ACC112 (cell line): ENCODE measurements at regions not wholly inside any gene's neighbourhood (a gene's known extent, or its start where the extent isn't known, plus 50 kb on each side); places are given as distances from the start of the nearest gene placed in this dataset.

ENCODE experiments used
- H2AFZ ChIP-seq: fragments of 200-600 bp; sonication (generic); one replicate; pipeline ENCODE4 v1.6.0; 2017; ENCODE audit warnings: antibody characterized with exemption, low read length; ENCODE audit not compliant: unreplicated experiment
- H3K27ac ChIP-seq: fragments of 200-600 bp; sonication (generic); 2 replicates; pipeline ENCODE4 v1.5.1; 2014; ENCODE audit warnings: low read depth, mild to moderate bottlenecking, antibody characterized with exemption, low read length, moderate library complexity
- H3K27me3 ChIP-seq: fragments of 200-600 bp; sonication (generic); 2 replicates; pipeline ENCODE4 v1.6.1; 2014; ENCODE audit warnings: mild to moderate bottlenecking, antibody characterized with exemption, low read length, moderate library complexity, mixed read lengths; ENCODE audit not compliant: insufficient read depth
- H3K36me3 ChIP-seq: fragments of 200-600 bp; sonication (generic); 2 replicates; pipeline ENCODE4 v1.6.1; 2016; ENCODE audit warnings: mild to moderate bottlenecking, antibody characterized with exemption, low read length, moderate library complexity, mixed read lengths; ENCODE audit not compliant: insufficient read depth
- H3K4me1 ChIP-seq: fragments of 200-600 bp; sonication (generic); one replicate; pipeline ENCODE4 v1.6.1; 2016; ENCODE audit warnings: low read length, mixed read lengths; ENCODE audit not compliant: insufficient read depth, unreplicated experiment, control insufficient read depth
- H3K4me3 ChIP-seq: fragments of 200-600 bp; sonication (generic); 2 replicates; pipeline ENCODE4 v1.5.1; 2014; ENCODE audit warnings: mild to moderate bottlenecking, low read depth, low read length
- H3K79me2 ChIP-seq: fragments of 200-600 bp; sonication (generic); one replicate; pipeline ENCODE4 v1.6.0; 2016; ENCODE audit warnings: low read length; ENCODE audit not compliant: control insufficient read depth, unreplicated experiment, insufficient read depth

GRCh38 chr10:90988024-90988423, 67.1 kb upstream of the ANKRD1 start:
- H3K27me3 ChIP-seq: no peaks in the 10 kb centered on the region
- no peak overlapping the region for H3K27ac ChIP-seq
- no peak overlapping the region for H3K4me3 ChIP-seq
- no peak overlapping the region for H2AFZ ChIP-seq
- no peaks in the 10 kb centered on the region for H3K36me3 ChIP-seq
- H3K79me2 ChIP-seq: no peaks in the 10 kb centered on the region
- peaks cover 4% of the 10 kb centered on the region for H3K4me1 ChIP-seq

- Histone ChIP-seq H3K4me1 (peaks cover 10% of the 10 kb centered on the region), H3K79me2 (no peaks in the 10 kb centered on the region), H3K27ac (no peak overlapping the region), H3K4me3 (no peak overlapping the region), H3K36me3 (no peaks in the 10 kb centered on the region), H3K27me3 (no peaks in the 10 kb centered on the region), H2AFZ (no peak overlapping the region)
These were observed 67.9 kb upstream of the ANKRD1 start for GRCh38 chr10:90988802-90989201.

GRCh38 chr10:90989378-90989777, 68.5 kb upstream of the ANKRD1 start:
- peaks cover 12% of the 10 kb centered on the region for H3K4me1 ChIP-seq
- no peaks in the 10 kb centered on the region for H3K79me2 ChIP-seq
- no peak overlapping the region for H3K4me3 ChIP-seq
- H3K27ac ChIP-seq: no peak overlapping the region
- no peaks in the 10 kb centered on the region for H3K27me3 ChIP-seq
- H3K36me3 ChIP-seq: no peaks in the 10 kb centered on the region
- H2AFZ ChIP-seq: no peak overlapping the region

GRCh38 chr10:90992462-90992861, 71.6 kb upstream of the ANKRD1 start:
- Histone ChIP-seq H3K4me3 (no peak overlapping the region), H3K27me3 (no peaks in the 10 kb centered on the region), H3K4me1 (peaks cover 12% of the 10 kb centered on the region), H3K27ac (no peak overlapping the region), H3K79me2 (no peaks in the 10 kb centered on the region), H3K36me3 (no peaks in the 10 kb centered on the region), H2AFZ (no peak overlapping the region)

- peak overlapping the region; percentile 66 for H3K4me3 ChIP-seq
- no peaks in the 10 kb centered on the region for H3K36me3 ChIP-seq
- H3K27me3 ChIP-seq: no peaks in the 10 kb centered on the region
- no peak overlapping the region for H3K27ac ChIP-seq
- H3K4me1 ChIP-seq: peaks cover 12% of the 10 kb centered on the region
- peak overlapping the region; percentile 94 for H2AFZ ChIP-seq
- H3K79me2 ChIP-seq: no peaks in the 10 kb centered on the region
These were observed 72.5 kb upstream of the ANKRD1 start for GRCh38 chr10:90993340-90993739.

- no peak overlapping the region for H3K27ac ChIP-seq
- no peaks in the 10 kb centered on the region for H3K27me3 ChIP-seq
- H3K4me1 ChIP-seq: peaks cover 12% of the 10 kb centered on the region
- no peaks in the 10 kb centered on the region for H3K36me3 ChIP-seq
- H3K79me2 ChIP-seq: no peaks in the 10 kb centered on the region
- H3K4me3 ChIP-seq: no peak overlapping the region
- H2AFZ ChIP-seq: no peak overlapping the region
These were observed 76.8 kb upstream of the ANKRD1 start for GRCh38 chr10:90997670-90998069.

GRCh38 chr10:90998733-90999511, 78.0 kb upstream of the ANKRD1 start:
- Histone ChIP-seq H3K27ac (no peak overlapping the region), H3K4me1 (peaks cover under 1% of the 10 kb centered on the region), H3K4me3 (no peak overlapping the region), H3K79me2 (no peaks in the 10 kb centered on the region), H3K27me3 (no peaks in the 10 kb centered on the region), H2AFZ (no peak overlapping the region), H3K36me3 (no peaks in the 10 kb centered on the region)

GRCh38 chr10:90999512-91000172, 78.8 kb upstream of the ANKRD1 start:
- H3K27ac ChIP-seq: no peak overlapping the region
- no peak overlapping the region for H2AFZ ChIP-seq
- H3K4me3 ChIP-seq: no peak overlapping the region
- no peaks in the 10 kb centered on the region for H3K36me3 ChIP-seq
- no peaks in the 10 kb centered on the region for H3K79me2 ChIP-seq
- no peaks in the 10 kb centered on the region for H3K27me3 ChIP-seq
- H3K4me1 ChIP-seq: no peaks in the 10 kb centered on the region

GRCh38 chr10:91000470-91000869, 79.6 kb upstream of the ANKRD1 start:
- Histone ChIP-seq H3K79me2 (no peaks in the 10 kb centered on the region), H3K4me1 (no peaks in the 10 kb centered on the region), H3K27me3 (no peaks in the 10 kb centered on the region)

GRCh38 chr10:91000985-91001384, 80.1 kb upstream of the ANKRD1 start:
- H3K79me2 ChIP-seq: no peaks in the 10 kb centered on the region
- no peaks in the 10 kb centered on the region for H3K27me3 ChIP-seq
- no peaks in the 10 kb centered on the region for H3K4me1 ChIP-seq
- H2AFZ ChIP-seq: no peak overlapping the region
- no peaks in the 10 kb centered on the region for H3K36me3 ChIP-seq
- H3K4me3 ChIP-seq: no peak overlapping the region
- H3K27ac ChIP-seq: no peak overlapping the region

More at GRCh38 chr10:91000470-91000869, 79.6 kb upstream of the ANKRD1 start:
- no peaks in the 10 kb centered on the region for H3K36me3 ChIP-seq
- H3K4me3 ChIP-seq: no peak overlapping the region
- H3K27ac ChIP-seq: no peak overlapping the region
- H2AFZ ChIP-seq: no peak overlapping the region

- Histone ChIP-seq H3K4me3 (no peak overlapping the region), H3K27ac (no peak overlapping the region), H2AFZ (no peak overlapping the region), H3K4me1 (peaks cover 10% of the 10 kb centered on the region), H3K79me2 (no peaks in the 10 kb centered on the region), H3K27me3 (no peaks in the 10 kb centered on the region), H3K36me3 (no peaks in the 10 kb centered on the region)
These were observed 81.8 kb upstream of the ANKRD1 start for GRCh38 chr10:91002656-91003055.
